AG04449 (cell line): ENCODE measurements at regions not wholly inside any gene's neighbourhood (a gene's known extent, or its start where the extent isn't known, plus 50 kb on each side); places are given as distances from the start of the nearest gene placed in this dataset.

Experiments used
- CTCF ChIA-PET: fragments of 350-600 bp; formaldehyde crosslinking; extraction: SDS; loops from one replicate; lab custom pipeline; 2021; ENCODE audit warnings: antibody characterized with exemption; lab: Yijun Ruan, JAX
- POLR2A ChIA-PET: fragments of 400-600, 350-600 bp; formaldehyde crosslinking; extraction: SDS; loops from one replicate; lab custom pipeline; 2020; ENCODE audit warnings: antibody characterized with exemption, inconsistent platforms; lab: Yijun Ruan, JAX
- DNase-seq: peaks from one replicate; pipeline ENCODE4 v3.0.0-alpha.2; 2010; ENCODE audit warnings: low read depth, low spot score
- H3K4me3 ChIP-seq: 2 replicates; pipeline ENCODE4 v1.5.1; 2011; ENCODE audit warnings: low read depth, mild to moderate bottlenecking, control low read depth, low read length
- CTCF ChIP-seq: IDR thresholded peaks from one replicate; pipeline ENCODE4 v1.5.1; 2011; ENCODE audit warnings: mild to moderate bottlenecking, moderate library complexity, low read length, control low read depth, inconsistent platforms; ENCODE audit not compliant: insufficient read depth; ENCODE audit errors: missing control alignments

GRCh38 chr16:85255777-85256176 is 143.5 kb upstream of the CIBAR2 start:
- TF ChIP-seq CTCF, result no peak
- no peak overlapping the region for H3K4me3 ChIP-seq
- DNase-seq, result no peak
- ChIA-PET CTCF (interaction anchor here (1.5 to 9.1 kb wide), 7 partner anchors 11 to 361 kb away, joined by 4 to 199 read pairs (median 19); no protein-coding TSS in a partner anchor), POLR2A (no interaction called here)

GRCh38 chr16:85256190-85256739 is 144.0 kb upstream of the CIBAR2 start:
- DNase-seq, result no peak
- H3K4me3 ChIP-seq, result no peak overlapping the region
- CTCF ChIA-PET, result interaction anchor here (1.5 to 9.1 kb wide), 7 partner anchors 10 to 360 kb away, joined by 4 to 199 read pairs (median 19); no protein-coding TSS in a partner anchor
- POLR2A ChIA-PET, result no interaction called here
- no peak for TF ChIP-seq CTCF

GRCh38 chr16:85257483-85257882 is 145.2 kb upstream of the CIBAR2 start:
- POLR2A ChIA-PET, result no interaction called here
- CTCF ChIA-PET, result interaction anchor here (1.0 to 9.1 kb wide), 8 partner anchors 9 to 358 kb away, joined by 4 to 199 read pairs (median 7); no protein-coding TSS in a partner anchor
- no peak for DNase-seq
- H3K4me3 ChIP-seq, result no peak overlapping the region
- no peak for TF ChIP-seq CTCF

- CTCF ChIA-PET, result interaction anchor here (0.6 to 9.1 kb wide), 6 partner anchors 15 to 163 kb away, joined by 3 to 199 read pairs (median 12); no protein-coding TSS in a partner anchor
- no peak overlapping the region for H3K4me3 ChIP-seq
- no peak for DNase-seq
- POLR2A ChIA-PET, result no interaction called here
- TF ChIP-seq CTCF, result no peak
Measured at GRCh38 chr16:85258166-85258565, 145.9 kb upstream of the CIBAR2 start.

GRCh38 chr16:85258629-85259028 is 146.4 kb upstream of the CIBAR2 start:
- H3K4me3 ChIP-seq, result no peak overlapping the region
- no peak for DNase-seq
- TF ChIP-seq CTCF, result no peak
- POLR2A ChIA-PET, result no interaction called here
- CTCF ChIA-PET, result interaction anchor here (0.6 to 9.1 kb wide), 9 partner anchors 11 to 357 kb away, joined by 3 to 199 read pairs (median 3); no protein-coding TSS in a partner anchor

- no peak overlapping the region for H3K4me3 ChIP-seq
- TF ChIP-seq CTCF, result no peak
- DNase-seq, result no peak
- ChIA-PET CTCF (interaction anchor here (0.6 to 9.1 kb wide), 8 partner anchors 11 to 1804 kb away, joined by 3 to 199 read pairs (median 4); no protein-coding TSS in a partner anchor), POLR2A (no interaction called here)
Measured at GRCh38 chr16:85259115-85259831, 147.0 kb upstream of the CIBAR2 start.
